AG08396 (cell line): ENCODE measurements at regions not wholly inside any gene's neighbourhood (a gene's known extent, or its start where the extent isn't known, plus 50 kb on each side); places are given as distances from the start of the nearest gene placed in this dataset.

Source experiments
- DNase-seq: peaks from one replicate; pipeline ENCODE4 v3.0.0; 2012; ENCODE audit warnings: low spot score, mixed read lengths

DNA sequence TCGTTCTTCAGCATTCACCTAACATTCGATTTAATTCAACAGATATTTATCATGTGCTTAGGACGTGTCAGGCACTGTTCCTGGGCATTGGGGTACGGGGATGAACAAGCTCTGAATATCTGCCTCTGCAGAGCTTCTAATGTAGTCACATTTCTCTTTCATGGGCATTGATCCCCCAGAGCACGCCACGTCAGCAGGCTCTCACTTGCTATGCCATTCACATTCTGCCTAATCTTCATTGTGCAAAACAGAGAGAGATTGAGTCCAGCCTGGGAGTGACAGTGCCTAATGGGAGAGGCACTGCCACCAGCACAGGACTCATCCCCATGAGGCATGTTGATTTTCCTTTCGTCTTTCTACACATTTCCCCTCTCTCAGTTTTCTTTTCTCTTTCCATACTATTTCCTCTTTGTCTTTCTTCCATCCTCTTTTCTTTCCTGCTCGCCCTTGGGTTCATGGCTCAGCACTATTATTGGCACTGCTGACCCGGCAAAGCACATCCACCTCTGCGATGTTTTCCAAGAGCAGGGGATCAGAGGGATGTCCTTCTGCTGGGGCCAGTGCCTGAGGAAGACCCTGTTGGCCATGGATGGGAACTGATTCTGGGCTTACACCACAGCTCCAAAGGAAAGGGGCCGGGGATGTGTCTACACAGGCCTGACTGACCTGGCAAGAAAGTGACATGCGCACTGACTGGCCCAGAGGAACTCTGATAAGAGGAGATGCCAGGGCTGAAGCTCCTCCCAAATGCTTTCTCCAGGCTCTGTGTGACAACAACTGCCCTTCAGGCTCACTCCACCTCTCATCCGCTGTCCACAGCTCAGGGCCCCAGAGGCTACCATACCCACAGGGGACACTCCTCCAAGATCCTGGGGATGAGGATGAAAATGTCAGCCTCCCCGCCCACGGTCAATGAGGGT, 195.9 kb downstream of the TOMM20 start:
- no peak for DNase-seq

DNA sequence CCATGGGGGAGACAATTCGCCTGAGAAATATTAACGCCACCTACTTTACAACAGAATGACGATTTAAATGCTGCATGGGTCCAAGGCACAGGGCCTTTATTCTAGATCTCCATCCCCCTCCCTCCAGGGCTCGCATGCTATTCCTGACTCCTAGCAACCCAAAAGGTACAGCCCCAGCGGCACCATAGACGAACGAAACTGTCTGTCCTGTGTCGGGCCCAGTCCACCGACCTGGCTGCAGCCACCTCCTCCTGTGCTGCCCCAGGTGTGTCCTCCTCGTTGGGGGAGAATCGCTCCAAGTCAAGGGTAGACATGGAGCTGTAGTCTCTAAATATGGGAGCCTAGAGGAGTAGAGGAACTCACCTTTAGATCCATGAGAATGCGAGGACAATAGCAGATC, 196.5 kb downstream of the TOMM20 start:
- DNase-seq: no peak

DNA sequence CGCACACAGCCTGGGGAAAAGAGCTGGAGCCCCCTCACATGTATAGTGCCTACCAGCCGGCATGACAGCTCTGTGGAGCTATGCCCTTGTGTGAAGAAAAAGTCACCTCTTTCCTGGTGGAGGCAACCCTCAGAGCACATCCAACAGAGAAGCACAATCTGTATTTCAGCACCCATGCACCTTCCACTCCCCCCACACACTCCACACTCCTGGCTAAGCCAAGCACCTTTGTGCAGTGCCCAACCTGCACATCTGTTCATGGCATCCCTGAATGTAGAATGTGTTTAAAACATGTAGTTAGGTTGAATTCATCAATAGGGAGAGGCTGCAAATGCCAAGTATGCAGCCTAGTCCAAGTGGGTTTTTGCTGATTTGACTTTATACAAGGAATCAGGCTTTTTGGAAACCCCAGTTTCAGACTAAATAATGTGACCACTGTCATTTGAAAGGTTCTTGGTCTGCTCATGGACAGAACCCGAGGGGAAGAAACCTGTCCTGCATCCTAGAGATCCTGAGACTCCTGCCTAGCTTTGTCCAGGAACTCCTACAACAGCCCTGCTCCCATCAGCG, 197.1 kb downstream of the TOMM20 start:
- DNase-seq: no peak

GRCh38 chr1:234929369-234929768, 199.3 kb downstream of the TOMM20 start:
- no peak for DNase-seq

GRCh38 chr1:234928642-234929041, 200.0 kb downstream of the TOMM20 start:
- no peak for DNase-seq

- no peak for DNase-seq
Observed at GRCh38 chr1:234927971-234928640, 200.5 kb downstream of the TOMM20 start.

- no peak for DNase-seq
Observed at GRCh38 chr1:234927312-234927970, 201.2 kb downstream of the TOMM20 start.

DNA sequence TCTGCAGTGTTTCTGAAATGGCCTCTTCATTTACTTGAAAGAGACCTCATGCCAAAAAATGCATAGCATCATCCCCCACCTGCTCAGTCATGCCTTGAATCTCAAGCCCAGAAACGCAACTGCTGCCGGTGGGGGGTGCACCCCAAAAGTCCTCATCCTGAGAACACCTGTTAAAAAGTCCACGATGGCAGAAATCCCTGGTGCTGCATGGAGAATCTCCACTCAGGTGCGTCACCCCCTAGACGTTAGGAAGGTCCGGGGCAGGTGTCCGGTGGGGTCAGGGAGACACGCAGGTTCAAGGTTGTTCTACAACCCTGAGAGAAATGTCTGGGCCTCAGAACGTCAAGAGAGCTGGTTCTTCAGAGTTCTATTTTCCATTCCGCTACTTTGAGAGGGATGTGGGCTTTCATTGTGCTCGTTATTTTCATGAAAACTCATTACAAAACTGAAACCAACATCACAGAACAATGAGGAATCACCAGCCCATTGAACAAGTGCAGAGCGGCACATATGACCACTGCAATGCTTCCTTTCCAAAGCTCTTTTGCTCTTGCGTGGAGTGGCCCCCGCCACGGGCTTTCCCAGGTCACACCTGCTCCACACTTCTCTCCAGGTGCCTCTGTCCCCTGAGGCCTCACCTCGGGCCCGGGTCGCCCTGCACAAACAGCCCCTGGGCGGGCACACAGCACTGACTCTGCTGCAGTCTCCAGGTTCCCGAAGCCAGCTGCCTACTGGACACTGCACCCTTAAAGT, 201.9 kb downstream of the TOMM20 start:
- no peak for DNase-seq

- DNase-seq: no peak
Observed at GRCh38 chr1:234926264-234926558, 202.4 kb downstream of the TOMM20 start.

- DNase-seq: peak; percentile 84
Observed at GRCh38 chr1:234925440-234926263, 203.0 kb downstream of the TOMM20 start.

DNA sequence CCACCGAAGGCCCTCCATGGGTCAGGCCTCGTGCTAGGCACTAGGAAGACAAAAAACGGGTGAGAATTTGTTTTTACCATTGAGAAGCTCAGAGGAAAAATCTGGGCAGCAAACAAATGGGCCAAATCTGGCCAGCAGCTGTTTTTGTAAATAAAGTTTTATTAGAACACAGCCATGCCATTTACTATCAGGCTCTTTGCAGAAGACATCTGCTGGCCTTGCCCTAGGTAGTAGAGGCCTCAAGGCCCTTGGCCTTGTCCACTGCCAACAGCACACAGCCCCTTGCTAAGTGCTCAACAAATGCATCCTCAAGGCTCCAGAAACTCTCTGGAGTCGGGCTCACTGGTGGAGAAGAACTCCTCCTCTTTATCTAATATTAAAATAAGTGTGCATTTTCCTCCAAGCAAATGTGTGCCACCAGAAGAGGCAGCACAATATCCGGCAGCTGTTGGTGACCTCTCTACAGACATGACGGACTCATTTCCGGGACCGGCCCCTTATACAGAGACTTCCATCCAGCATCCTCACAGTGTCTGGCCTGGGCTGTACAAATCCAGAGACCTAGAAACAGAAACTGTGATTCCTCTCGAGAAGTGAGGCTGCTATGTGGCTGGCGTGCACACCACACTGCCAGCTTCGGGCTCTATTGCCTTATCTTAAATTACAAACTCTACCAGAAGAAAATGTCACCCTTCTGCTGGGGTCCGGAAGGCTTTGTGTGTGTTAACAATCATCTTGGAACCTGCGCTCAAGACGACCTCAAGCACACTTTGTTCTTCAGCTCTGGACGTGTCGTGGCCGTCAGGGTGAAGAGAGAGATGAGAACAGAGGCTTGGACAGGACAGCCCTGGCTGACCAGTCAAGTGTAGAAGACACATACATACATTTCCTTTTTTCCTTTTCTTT, 203.9 kb downstream of the TOMM20 start:
- DNase-seq: no peak

- DNase-seq: no peak
Observed at GRCh38 chr1:234923626-234924025, 205.0 kb downstream of the TOMM20 start.

GRCh38 chr1:234922987-234923386, 205.7 kb downstream of the TOMM20 start:
- no peak for DNase-seq

DNA sequence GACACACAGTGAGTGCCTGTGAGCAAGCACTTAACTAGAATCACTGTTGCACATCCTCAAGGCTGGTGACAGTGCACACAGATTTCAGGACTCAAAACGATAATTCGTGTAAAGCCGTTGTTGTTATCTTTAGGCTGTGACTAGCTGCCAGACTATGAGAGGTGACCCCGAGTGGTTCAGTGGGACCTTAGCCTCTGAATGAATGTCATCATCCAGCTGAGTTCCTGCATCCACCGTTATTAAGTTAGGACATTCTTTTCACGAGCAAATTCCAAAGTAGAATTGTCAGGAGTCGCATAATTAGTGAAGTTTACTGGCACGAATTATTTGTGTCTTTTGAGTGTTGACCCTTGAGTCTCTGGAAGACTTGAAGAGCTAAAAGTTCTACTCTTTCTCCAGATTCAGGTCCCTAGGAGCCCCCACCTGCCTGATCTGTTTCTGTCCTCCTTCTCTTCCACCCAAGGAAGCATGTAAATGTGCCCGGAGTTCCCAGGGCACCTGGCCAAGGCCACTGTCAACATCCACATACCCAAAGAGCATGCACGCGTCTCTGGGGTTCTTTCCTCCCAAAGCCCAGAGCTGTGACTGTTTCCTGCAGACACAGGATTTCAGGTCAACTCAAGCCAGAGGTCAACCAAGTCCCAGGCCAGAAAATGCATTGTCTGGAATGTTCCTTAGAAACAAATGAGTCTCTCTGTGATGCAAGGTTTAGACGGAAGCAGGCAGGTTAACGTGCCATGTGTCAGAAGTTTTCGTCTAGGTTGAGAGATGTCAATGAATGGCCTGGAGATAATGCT, 207.2 kb downstream of the TOMM20 start:
- peak; percentile 53 for DNase-seq

GRCh38 chr1:234920843-234921140, 207.8 kb downstream of the TOMM20 start:
- no peak for DNase-seq

DNA sequence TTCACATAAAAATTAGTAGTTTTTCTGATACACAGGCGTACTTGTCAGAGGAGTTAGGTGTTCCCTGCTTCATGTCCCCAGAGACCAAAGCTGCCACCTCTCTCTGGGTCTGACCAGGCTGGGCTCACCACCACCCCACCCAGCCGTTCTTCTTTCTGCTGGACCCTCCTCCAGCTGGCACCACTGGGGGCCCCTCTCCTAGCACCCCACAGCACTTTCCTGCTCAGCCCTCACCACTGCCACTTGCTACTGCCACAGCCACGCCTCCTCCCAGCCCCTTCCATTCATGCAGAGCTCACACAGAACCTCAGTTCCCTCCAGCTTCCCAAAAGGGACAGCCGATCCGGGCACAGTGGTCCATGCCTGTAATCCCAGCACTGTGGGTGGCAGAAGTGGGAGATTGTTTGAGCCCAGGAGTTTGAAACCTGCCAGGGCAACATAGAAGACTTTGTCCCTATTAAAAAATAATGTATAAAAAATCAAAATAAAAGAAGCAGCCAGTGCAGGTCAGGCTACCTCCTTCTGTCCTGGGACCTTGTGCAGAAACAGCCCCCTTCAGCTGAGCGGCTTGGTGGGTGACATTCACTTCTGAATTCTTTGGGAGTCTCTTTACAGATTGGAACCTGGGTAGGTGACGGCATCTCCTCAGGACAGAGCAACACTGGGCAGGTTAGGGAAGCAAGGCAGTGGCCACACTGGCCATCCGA, 208.3 kb downstream of the TOMM20 start:
- DNase-seq: no peak

- no peak for DNase-seq
Observed at GRCh38 chr1:234918961-234919761, 209.5 kb downstream of the TOMM20 start.
